OCI-LY1 (cell line): ENCODE measurements at regions not wholly inside any gene's neighbourhood (a gene's known extent, or its start where the extent isn't known, plus 50 kb on each side); places are given as distances from the start of the nearest gene placed in this dataset.

ENCODE experiments used
- H2AFZ ChIP-seq: fragments of 200-600 bp; sonication (generic), shearing (Covaris generic); 2 replicates; pipeline ENCODE4 v1.6.0; 2014; ENCODE audit warnings: antibody characterized with exemption, mild to moderate bottlenecking, low read length
- H3F3A ChIP-seq: fragments of 200-600 bp; sonication (generic), shearing (Covaris generic); 2 replicates; pipeline ENCODE4 v1.6.0; 2014; ENCODE audit warnings: mild to moderate bottlenecking, antibody characterized with exemption, low read length, moderate library complexity; ENCODE audit not compliant: insufficient read depth
- H3K27ac ChIP-seq: fragments of 200-600 bp; sonication (generic); 2 replicates; pipeline ENCODE4 v1.5.1; 2014; ENCODE audit warnings: low read length, mixed run types, mild to moderate bottlenecking, low read depth; ENCODE audit not compliant: poor library complexity, severe bottlenecking
- H3K27me3 ChIP-seq: fragments of 200-600 bp; sonication (generic); 2 replicates; pipeline ENCODE4 v1.6.0; 2014; ENCODE audit warnings: antibody characterized with exemption, mild to moderate bottlenecking, low read length, moderate library complexity; ENCODE audit not compliant: insufficient read depth
- H3K36me3 ChIP-seq: fragments of 200-600 bp; sonication (generic); 2 replicates; pipeline ENCODE4 v1.6.1; 2014; ENCODE audit warnings: mild to moderate bottlenecking, antibody characterized with exemption, low read length, moderate library complexity, mixed read lengths; ENCODE audit not compliant: insufficient read depth
- H3K4me1 ChIP-seq: fragments of 200-600 bp; sonication (generic); 2 replicates; pipeline ENCODE4 v1.5.1; 2014; ENCODE audit warnings: mild to moderate bottlenecking, low read length, moderate library complexity; ENCODE audit not compliant: insufficient read depth, severe bottlenecking
- H3K4me2 ChIP-seq: fragments of 200-600 bp; sonication (generic), shearing (Covaris generic); 2 replicates; pipeline ENCODE4 v1.6.1; 2014; ENCODE audit warnings: low read length
- H3K4me3 ChIP-seq: fragments of 200-600 bp; sonication (generic); 2 replicates; pipeline ENCODE4 v1.5.1; 2014; ENCODE audit warnings: low read length, low read depth, mild to moderate bottlenecking, mixed read lengths; ENCODE audit not compliant: poor library complexity, severe bottlenecking
- H3K79me2 ChIP-seq: fragments of 200-600 bp; shearing (Covaris generic); 2 replicates; pipeline ENCODE4 v1.6.1; 2016; ENCODE audit warnings: mixed run types, low read length, mixed read lengths; ENCODE audit not compliant: insufficient read depth
- H3K9ac ChIP-seq: fragments of 200-600 bp; sonication (generic), shearing (Covaris generic); 2 replicates; pipeline ENCODE4 v1.6.1; 2014; ENCODE audit warnings: mild to moderate bottlenecking, low read length, mixed read lengths
- H3K9me2 ChIP-seq: fragments of 200-600 bp; sonication (generic), shearing (Covaris generic); 2 replicates; pipeline ENCODE4 v1.6.1; 2014; ENCODE audit warnings: low read depth, mild to moderate bottlenecking, low read length, mixed read lengths
- H3K9me3 ChIP-seq: fragments of 200-600 bp; shearing (Covaris generic); 2 replicates; pipeline ENCODE4 v1.6.1; 2014; ENCODE audit warnings: low read length, mixed read lengths
- H4K20me1 ChIP-seq: fragments of 200-600 bp; sonication (generic), shearing (Covaris generic); 2 replicates; pipeline ENCODE4 v1.6.0; 2016; ENCODE audit warnings: mild to moderate bottlenecking, low read length; ENCODE audit not compliant: insufficient read depth
- EZH2 ChIP-seq: fragments of 200-600 bp; sonication (generic), shearing (Covaris generic); IDR thresholded peaks from 2 replicates; pipeline ENCODE4 v1.8.0; 2017; ENCODE audit warnings: borderline replicate concordance, mixed run types, mild to moderate bottlenecking, antibody characterized with exemption, low read length, moderate library complexity, mixed read lengths
- TF ChIP-seq, protein P1 (sequence below): fragments of 200-600 bp; sonication (generic), shearing (Covaris generic); IDR thresholded peaks from 2 replicates; pipeline ENCODE4 v1.5.1; 2017; ENCODE audit warnings: mild to moderate bottlenecking, antibody characterized with exemption, low read length, moderate library complexity, mixed read lengths

DNA sequence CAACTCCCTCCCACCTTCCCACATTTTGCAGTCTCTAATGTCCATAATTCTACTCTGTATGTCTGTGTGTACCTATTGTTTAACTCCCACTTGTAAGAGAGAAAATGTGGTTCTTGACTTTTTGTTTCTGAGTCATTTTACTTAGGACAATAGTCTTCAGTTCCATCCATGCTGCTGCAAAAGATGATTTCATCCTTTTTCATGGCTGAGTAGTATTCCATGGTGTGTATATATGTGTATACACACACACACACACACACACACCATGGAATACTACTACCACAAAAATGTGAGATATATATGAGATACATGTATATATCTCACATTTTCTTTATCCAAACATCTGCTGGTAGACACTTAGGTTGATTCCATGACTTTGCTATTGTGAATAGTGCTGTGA is 182.1 kb upstream of the GALNT17 start:
- no peaks in the 10 kb centered on the region for H3K9me2 ChIP-seq
- H3F3A ChIP-seq = no peaks in the 10 kb centered on the region
- no peak for TF ChIP-seq EZH2
- TF ChIP-seq, protein P1, sequence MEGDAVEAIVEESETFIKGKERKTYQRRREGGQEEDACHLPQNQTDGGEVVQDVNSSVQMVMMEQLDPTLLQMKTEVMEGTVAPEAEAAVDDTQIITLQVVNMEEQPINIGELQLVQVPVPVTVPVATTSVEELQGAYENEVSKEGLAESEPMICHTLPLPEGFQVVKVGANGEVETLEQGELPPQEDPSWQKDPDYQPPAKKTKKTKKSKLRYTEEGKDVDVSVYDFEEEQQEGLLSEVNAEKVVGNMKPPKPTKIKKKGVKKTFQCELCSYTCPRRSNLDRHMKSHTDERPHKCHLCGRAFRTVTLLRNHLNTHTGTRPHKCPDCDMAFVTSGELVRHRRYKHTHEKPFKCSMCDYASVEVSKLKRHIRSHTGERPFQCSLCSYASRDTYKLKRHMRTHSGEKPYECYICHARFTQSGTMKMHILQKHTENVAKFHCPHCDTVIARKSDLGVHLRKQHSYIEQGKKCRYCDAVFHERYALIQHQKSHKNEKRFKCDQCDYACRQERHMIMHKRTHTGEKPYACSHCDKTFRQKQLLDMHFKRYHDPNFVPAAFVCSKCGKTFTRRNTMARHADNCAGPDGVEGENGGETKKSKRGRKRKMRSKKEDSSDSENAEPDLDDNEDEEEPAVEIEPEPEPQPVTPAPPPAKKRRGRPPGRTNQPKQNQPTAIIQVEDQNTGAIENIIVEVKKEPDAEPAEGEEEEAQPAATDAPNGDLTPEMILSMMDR = no peak
- no peaks in the 10 kb centered on the region for H3K79me2 ChIP-seq
- H2AFZ ChIP-seq = no peak overlapping the region
- no peak overlapping the region for H3K4me2 ChIP-seq
- no peaks in the 10 kb centered on the region for H3K4me1 ChIP-seq
- no peaks in the 10 kb centered on the region for H4K20me1 ChIP-seq
- no peaks in the 10 kb centered on the region for H3K27me3 ChIP-seq
- no peak overlapping the region for H3K27ac ChIP-seq
- no peaks in the 10 kb centered on the region for H3K9me3 ChIP-seq
- no peak overlapping the region for H3K4me3 ChIP-seq
- no peaks in the 10 kb centered on the region for H3K36me3 ChIP-seq
- H3K9ac ChIP-seq = no peak overlapping the region

DNA sequence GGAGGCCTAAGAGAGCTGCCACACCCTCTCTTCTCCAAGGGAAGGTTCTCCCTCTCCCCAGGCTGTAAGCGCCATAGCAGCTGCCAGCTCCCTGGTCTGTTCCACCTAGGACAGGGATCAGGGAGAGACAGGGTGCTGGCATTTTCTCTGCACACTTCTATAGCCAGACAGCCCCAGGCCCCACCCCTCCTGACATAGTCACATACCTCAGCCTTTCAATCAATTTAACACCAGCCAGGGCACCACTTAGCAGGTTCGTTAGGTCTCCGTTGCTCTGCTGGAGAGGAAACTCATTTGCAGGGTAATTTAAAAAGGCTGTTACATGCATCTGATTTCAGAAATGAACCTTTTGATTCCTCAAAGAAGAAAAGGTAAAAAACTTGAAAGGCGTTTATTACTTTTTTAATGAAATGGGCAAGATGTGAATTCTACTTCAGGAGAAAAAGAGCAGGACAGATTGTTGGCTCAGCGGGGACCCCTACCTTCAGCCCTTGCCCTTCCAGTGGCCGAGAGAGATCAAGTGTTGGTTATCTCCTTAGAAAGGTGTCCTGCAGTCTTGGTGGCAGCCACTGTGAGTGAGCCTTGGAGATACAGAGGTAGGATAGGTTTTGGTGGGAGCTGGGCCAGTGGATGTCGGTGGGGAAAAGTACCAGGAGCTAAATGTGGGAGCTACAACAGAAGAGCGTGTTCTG is 180.5 kb upstream of the GALNT17 start:
- no peaks in the 10 kb centered on the region for H4K20me1 ChIP-seq
- H3K9ac ChIP-seq = no peak overlapping the region
- H2AFZ ChIP-seq = no peak overlapping the region
- H3K9me2 ChIP-seq = no peaks in the 10 kb centered on the region
- no peaks in the 10 kb centered on the region for H3K36me3 ChIP-seq
- no peak overlapping the region for H3K4me2 ChIP-seq
- TF ChIP-seq, protein P1 = no peak
- TF ChIP-seq EZH2 = no peak
- no peaks in the 10 kb centered on the region for H3K27me3 ChIP-seq
- no peaks in the 10 kb centered on the region for H3F3A ChIP-seq
- H3K27ac ChIP-seq = no peak overlapping the region
- H3K4me1 ChIP-seq = no peaks in the 10 kb centered on the region
- H3K79me2 ChIP-seq = no peaks in the 10 kb centered on the region
- H3K4me3 ChIP-seq = no peak overlapping the region
- H3K9me3 ChIP-seq = no peaks in the 10 kb centered on the region

DNA sequence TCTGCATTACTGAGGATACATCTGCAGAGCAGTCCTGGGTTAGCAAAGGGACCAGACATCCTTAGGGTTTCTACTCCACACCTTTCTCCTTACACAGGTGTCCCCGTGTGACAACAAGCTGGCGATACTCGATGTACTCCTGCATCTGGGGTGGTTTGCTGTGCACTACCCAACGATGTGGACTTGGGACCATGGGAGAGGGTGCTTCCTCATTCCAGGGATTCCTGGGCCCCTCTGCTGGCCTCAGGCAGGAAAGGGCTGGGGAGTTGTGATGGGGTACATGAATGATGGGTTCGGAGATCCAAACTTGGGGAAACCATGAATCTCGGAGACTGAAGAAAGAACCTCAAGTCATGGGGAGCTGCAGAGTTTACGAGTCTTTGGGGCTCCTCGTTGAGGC is 179.6 kb upstream of the GALNT17 start:
- H3K27me3 ChIP-seq = no peaks in the 10 kb centered on the region
- TF ChIP-seq EZH2 = no peak
- TF ChIP-seq, protein P1 = no peak
- no peak overlapping the region for H2AFZ ChIP-seq
- no peaks in the 10 kb centered on the region for H3K79me2 ChIP-seq
- H3K9me3 ChIP-seq = no peaks in the 10 kb centered on the region
- H3K9me2 ChIP-seq = no peaks in the 10 kb centered on the region
- H3F3A ChIP-seq = no peaks in the 10 kb centered on the region
- H3K9ac ChIP-seq = no peak overlapping the region
- H4K20me1 ChIP-seq = no peaks in the 10 kb centered on the region
- H3K4me3 ChIP-seq = no peak overlapping the region
- no peak overlapping the region for H3K27ac ChIP-seq
- no peaks in the 10 kb centered on the region for H3K4me1 ChIP-seq
- no peaks in the 10 kb centered on the region for H3K36me3 ChIP-seq
- H3K4me2 ChIP-seq = no peak overlapping the region
